ENCODE measurements at regions not wholly inside any gene's neighbourhood (a gene's known extent, or its start where the extent isn't known, plus 50 kb on each side); places are given as distances from the start of the nearest gene placed in this dataset.

GRCh38 chr13:59259165-59260000 is 904.3 kb downstream of the DIAPH3 start:
- no peak overlapping the region for H3K4me3 ChIP-seq (ENCODE audit: low read length)
- no peaks in the 10 kb centered on the region for H3K9me3 ChIP-seq (ENCODE audit: control insufficient read depth, low read depth, low read length)
- H3K9ac ChIP-seq (ENCODE audit: low read length), result no peak overlapping the region
- H3K27me3 ChIP-seq (ENCODE audit: control insufficient read depth, insufficient read depth, low read length), result no peaks in the 10 kb centered on the region
- H3K27ac ChIP-seq (ENCODE audit: low read length), result no peak overlapping the region
- H3K36me3 ChIP-seq (ENCODE audit: control insufficient read depth, low read depth, low read length), result no peaks in the 10 kb centered on the region
- H3K4me1 ChIP-seq (ENCODE audit: control insufficient read depth, low read depth, low read length), result peaks cover 13% of the 10 kb centered on the region

GRCh38 chr13:59261928-59262488 is 901.7 kb downstream of the DIAPH3 start:
- no peak overlapping the region for H3K4me3 ChIP-seq (ENCODE audit: low read length)
- H3K9ac ChIP-seq (ENCODE audit: low read length), result no peak overlapping the region
- no peak overlapping the region for H3K27ac ChIP-seq (ENCODE audit: low read length)
- H3K9me3 ChIP-seq (ENCODE audit: control insufficient read depth, low read depth, low read length), result no peaks in the 10 kb centered on the region
- no peaks in the 10 kb centered on the region for H3K36me3 ChIP-seq (ENCODE audit: control insufficient read depth, low read depth, low read length)
- H3K4me1 ChIP-seq (ENCODE audit: control insufficient read depth, low read depth, low read length), result peaks cover 13% of the 10 kb centered on the region
- no peaks in the 10 kb centered on the region for H3K27me3 ChIP-seq (ENCODE audit: control insufficient read depth, insufficient read depth, low read length)

DNA sequence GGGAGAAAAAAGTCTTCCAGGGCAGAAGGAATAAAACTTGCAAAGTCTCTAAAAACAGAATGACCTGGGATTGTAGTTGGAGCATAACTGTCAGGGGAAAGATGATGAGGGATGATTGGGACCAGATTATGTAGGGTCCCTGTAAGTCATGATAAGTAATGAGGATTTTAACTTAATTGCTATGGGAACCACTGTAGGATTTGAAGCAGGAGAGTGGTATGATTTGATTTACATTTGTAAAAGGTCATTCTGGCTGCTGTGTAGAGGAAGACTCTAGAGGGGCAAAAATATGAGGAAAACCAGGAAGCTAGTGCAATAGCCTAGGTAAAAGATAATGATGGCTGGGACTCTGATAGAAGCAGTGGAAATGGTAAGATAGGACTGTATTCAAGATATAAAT is 900.2 kb downstream of the DIAPH3 start:
- Histone ChIP-seq H3K27ac (ENCODE audit: low read length) (no peak overlapping the region), H3K9me3 (ENCODE audit: control insufficient read depth, low read depth, low read length) (no peaks in the 10 kb centered on the region), H3K27me3 (ENCODE audit: control insufficient read depth, insufficient read depth, low read length) (no peaks in the 10 kb centered on the region), H3K4me3 (ENCODE audit: low read length) (no peak overlapping the region), H3K9ac (ENCODE audit: low read length) (no peak overlapping the region), H3K4me1 (ENCODE audit: control insufficient read depth, low read depth, low read length) (peaks cover 13% of the 10 kb centered on the region), H3K36me3 (ENCODE audit: control insufficient read depth, low read depth, low read length) (no peaks in the 10 kb centered on the region)

- H3K9me3 ChIP-seq (ENCODE audit: control insufficient read depth, low read depth, low read length), result no peaks in the 10 kb centered on the region
- H3K36me3 ChIP-seq (ENCODE audit: control insufficient read depth, low read depth, low read length), result no peaks in the 10 kb centered on the region
Measured at GRCh38 chr13:59266478-59267063, 897.2 kb downstream of the DIAPH3 start.

DNA sequence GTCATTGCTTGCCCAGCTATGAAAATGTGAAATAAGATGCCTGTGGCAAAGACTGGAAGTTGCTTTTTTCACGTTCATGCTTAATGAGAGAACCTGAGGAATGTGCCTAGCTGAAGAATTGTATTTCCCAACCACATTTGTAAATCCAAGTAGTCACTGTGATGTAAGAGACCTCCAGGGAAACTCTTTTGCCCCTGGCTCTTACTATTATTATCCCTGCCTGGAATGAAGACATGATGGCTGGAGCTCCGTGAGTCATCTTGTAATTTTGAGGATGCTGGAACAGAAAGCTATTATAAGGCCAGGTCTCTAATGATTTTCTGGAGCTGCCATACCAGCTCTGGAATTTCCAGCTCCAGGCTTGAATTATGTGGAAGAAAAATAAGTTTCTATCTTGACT is 894.3 kb downstream of the DIAPH3 start:
- H3K27ac ChIP-seq (ENCODE audit: low read length), result no peak overlapping the region
- no peak overlapping the region for H3K4me3 ChIP-seq (ENCODE audit: low read length)
- H3K27me3 ChIP-seq (ENCODE audit: control insufficient read depth, insufficient read depth, low read length), result no peaks in the 10 kb centered on the region
- no peaks in the 10 kb centered on the region for H3K4me1 ChIP-seq (ENCODE audit: control insufficient read depth, low read depth, low read length)
- no peaks in the 10 kb centered on the region for H3K36me3 ChIP-seq (ENCODE audit: control insufficient read depth, low read depth, low read length)
- no peaks in the 10 kb centered on the region for H3K9me3 ChIP-seq (ENCODE audit: control insufficient read depth, low read depth, low read length)
- no peak overlapping the region for H3K9ac ChIP-seq (ENCODE audit: low read length)

More at GRCh38 chr13:59266478-59267063, 897.2 kb downstream of the DIAPH3 start:
- Histone ChIP-seq H3K9ac (ENCODE audit: low read length) (no peak overlapping the region), H3K27me3 (ENCODE audit: control insufficient read depth, insufficient read depth, low read length) (no peaks in the 10 kb centered on the region), H3K27ac (ENCODE audit: low read length) (no peak overlapping the region), H3K4me1 (ENCODE audit: control insufficient read depth, low read depth, low read length) (no peaks in the 10 kb centered on the region), H3K4me3 (ENCODE audit: low read length) (no peak overlapping the region)

- Histone ChIP-seq H3K27me3 (ENCODE audit: control insufficient read depth, insufficient read depth, low read length) (no peaks in the 10 kb centered on the region), H3K27ac (ENCODE audit: low read length) (no peak overlapping the region), H3K4me1 (ENCODE audit: control insufficient read depth, low read depth, low read length) (no peaks in the 10 kb centered on the region), H3K9ac (ENCODE audit: low read length) (no peak overlapping the region), H3K4me3 (ENCODE audit: low read length) (no peak overlapping the region), H3K36me3 (ENCODE audit: control insufficient read depth, low read depth, low read length) (no peaks in the 10 kb centered on the region), H3K9me3 (ENCODE audit: control insufficient read depth, low read depth, low read length) (no peaks in the 10 kb centered on the region)
Measured at GRCh38 chr13:59270327-59270726, 893.4 kb downstream of the DIAPH3 start.

DNA sequence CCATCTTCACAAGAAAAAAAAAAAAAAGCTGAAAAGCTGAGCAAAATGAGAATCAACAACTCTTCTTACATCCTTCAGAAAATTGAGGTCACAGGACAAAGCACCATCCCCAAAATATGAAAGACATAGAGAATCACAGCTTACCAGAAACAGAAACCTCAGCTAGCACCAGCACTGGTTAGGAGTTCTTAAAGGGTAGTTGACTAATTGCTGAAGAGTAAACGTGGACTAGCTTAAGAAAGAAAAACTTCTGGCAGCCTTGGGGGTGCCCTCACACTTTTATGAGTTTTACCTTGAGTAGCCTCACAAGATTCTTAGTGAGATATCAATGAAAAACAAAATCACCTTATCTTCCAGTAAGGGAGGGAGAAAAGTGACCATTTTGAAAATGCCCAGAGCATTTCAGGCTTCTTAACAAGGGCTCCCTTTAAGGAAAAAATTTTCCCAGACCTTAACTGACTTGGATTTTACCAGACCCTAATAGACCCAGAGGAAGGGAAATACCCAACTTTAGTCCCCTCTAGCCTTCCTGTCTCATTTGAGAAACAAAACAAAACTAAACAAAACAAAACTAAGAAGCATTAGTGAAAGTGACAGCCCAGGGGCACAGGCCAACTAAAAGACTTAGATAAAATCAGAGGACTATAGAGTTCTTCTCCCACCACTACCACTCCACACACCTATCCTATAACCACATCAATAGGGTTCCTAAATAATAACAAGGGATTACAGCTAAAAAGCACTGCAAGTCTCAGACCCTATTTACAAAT is 888.6 kb downstream of the DIAPH3 start:
- Histone ChIP-seq H3K27me3 (ENCODE audit: control insufficient read depth, insufficient read depth, low read length) (no peaks in the 10 kb centered on the region), H3K4me3 (ENCODE audit: low read length) (no peak overlapping the region), H3K4me1 (ENCODE audit: control insufficient read depth, low read depth, low read length) (no peaks in the 10 kb centered on the region), H3K36me3 (ENCODE audit: control insufficient read depth, low read depth, low read length) (no peaks in the 10 kb centered on the region), H3K27ac (ENCODE audit: low read length) (no peak overlapping the region), H3K9ac (ENCODE audit: low read length) (no peak overlapping the region), H3K9me3 (ENCODE audit: control insufficient read depth, low read depth, low read length) (no peaks in the 10 kb centered on the region)

- Histone ChIP-seq H3K27me3 (ENCODE audit: control insufficient read depth, insufficient read depth, low read length) (peaks cover 7% of the 10 kb centered on the region), H3K9ac (ENCODE audit: low read length) (no peak overlapping the region), H3K4me3 (ENCODE audit: low read length) (no peak overlapping the region), H3K36me3 (ENCODE audit: control insufficient read depth, low read depth, low read length) (no peaks in the 10 kb centered on the region), H3K27ac (ENCODE audit: low read length) (no peak overlapping the region), H3K9me3 (ENCODE audit: control insufficient read depth, low read depth, low read length) (no peaks in the 10 kb centered on the region), H3K4me1 (ENCODE audit: control insufficient read depth, low read depth, low read length) (no peaks in the 10 kb centered on the region)
Measured at GRCh38 chr13:59276436-59276835, 887.3 kb downstream of the DIAPH3 start.

GRCh38 chr13:59277106-59277505 is 886.6 kb downstream of the DIAPH3 start:
- Histone ChIP-seq H3K4me1 (ENCODE audit: control insufficient read depth, low read depth, low read length) (no peaks in the 10 kb centered on the region), H3K4me3 (ENCODE audit: low read length) (no peak overlapping the region), H3K9me3 (ENCODE audit: control insufficient read depth, low read depth, low read length) (no peaks in the 10 kb centered on the region), H3K27me3 (ENCODE audit: control insufficient read depth, insufficient read depth, low read length) (peaks cover 9% of the 10 kb centered on the region), H3K27ac (ENCODE audit: low read length) (no peak overlapping the region), H3K9ac (ENCODE audit: low read length) (no peak overlapping the region), H3K36me3 (ENCODE audit: control insufficient read depth, low read depth, low read length) (no peaks in the 10 kb centered on the region)

- Histone ChIP-seq H3K4me3 (ENCODE audit: low read length) (no peak overlapping the region), H3K36me3 (ENCODE audit: control insufficient read depth, low read depth, low read length) (no peaks in the 10 kb centered on the region), H3K9ac (ENCODE audit: low read length) (no peak overlapping the region), H3K27me3 (ENCODE audit: control insufficient read depth, insufficient read depth, low read length) (peaks cover 14% of the 10 kb centered on the region), H3K4me1 (ENCODE audit: control insufficient read depth, low read depth, low read length) (no peaks in the 10 kb centered on the region), H3K27ac (ENCODE audit: low read length) (no peak overlapping the region), H3K9me3 (ENCODE audit: control insufficient read depth, low read depth, low read length) (no peaks in the 10 kb centered on the region)
Measured at GRCh38 chr13:59279028-59279427, 884.7 kb downstream of the DIAPH3 start.

DNA sequence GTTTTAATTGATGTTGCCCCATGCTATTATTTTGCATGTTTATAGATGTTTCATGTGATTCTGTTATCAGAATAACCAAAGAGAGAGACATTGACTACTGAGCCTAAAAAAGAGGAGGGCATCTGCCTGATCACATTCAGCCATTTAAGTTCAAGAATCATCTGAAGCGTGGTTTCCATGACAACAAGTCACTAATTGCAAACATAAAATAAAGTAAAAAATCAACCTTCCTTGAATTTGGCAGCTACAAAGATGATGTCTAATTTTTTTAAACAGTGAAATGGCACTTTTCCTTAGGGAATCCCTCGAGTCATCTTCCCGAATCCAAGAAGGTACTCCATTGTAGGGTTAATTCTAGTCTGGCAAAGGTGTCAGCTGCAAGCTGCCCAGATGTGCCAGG is 884.2 kb downstream of the DIAPH3 start:
- H3K27me3 ChIP-seq (ENCODE audit: control insufficient read depth, insufficient read depth, low read length), result peaks cover 14% of the 10 kb centered on the region
- no peaks in the 10 kb centered on the region for H3K36me3 ChIP-seq (ENCODE audit: control insufficient read depth, low read depth, low read length)
- no peaks in the 10 kb centered on the region for H3K4me1 ChIP-seq (ENCODE audit: control insufficient read depth, low read depth, low read length)
- H3K9ac ChIP-seq (ENCODE audit: low read length), result no peak overlapping the region
- no peaks in the 10 kb centered on the region for H3K9me3 ChIP-seq (ENCODE audit: control insufficient read depth, low read depth, low read length)
- H3K27ac ChIP-seq (ENCODE audit: low read length), result no peak overlapping the region
- H3K4me3 ChIP-seq (ENCODE audit: low read length), result no peak overlapping the region

All from iPS-18a (cell line).